NCI-H2029 treated with DMSO at 0.1 percent for 48 hours (cell line): ENCODE measurements at regions not wholly inside any gene's neighbourhood (a gene's known extent, or its start where the extent isn't known, plus 50 kb on each side); places are given as distances from the start of the nearest gene placed in this dataset.

ENCODE experiments used
- DNase-seq: peaks from one replicate; lab custom pipeline; 2025; lab: John Stamatoyannopoulos, UW

DNA sequence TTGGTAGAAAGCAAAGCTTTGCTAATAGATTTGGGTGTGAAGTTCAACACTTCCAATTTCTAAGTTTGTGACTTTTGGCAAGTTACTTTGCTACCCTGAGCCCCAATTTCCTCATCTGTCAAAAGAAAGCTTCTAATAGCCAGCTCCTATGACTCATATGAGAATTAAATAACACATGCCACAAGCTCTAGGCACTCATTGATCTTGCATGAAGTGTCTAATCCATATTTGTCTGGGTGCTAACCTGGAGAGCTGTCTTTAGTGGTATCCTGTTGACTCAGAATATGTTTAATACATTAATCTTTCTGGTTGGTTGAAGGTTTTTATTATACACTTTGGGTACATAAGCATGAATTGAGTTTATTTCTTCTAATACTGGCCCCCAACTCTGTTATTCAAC is 188.8 kb downstream of the POSTN start:
- no peak for DNase-seq

DNA sequence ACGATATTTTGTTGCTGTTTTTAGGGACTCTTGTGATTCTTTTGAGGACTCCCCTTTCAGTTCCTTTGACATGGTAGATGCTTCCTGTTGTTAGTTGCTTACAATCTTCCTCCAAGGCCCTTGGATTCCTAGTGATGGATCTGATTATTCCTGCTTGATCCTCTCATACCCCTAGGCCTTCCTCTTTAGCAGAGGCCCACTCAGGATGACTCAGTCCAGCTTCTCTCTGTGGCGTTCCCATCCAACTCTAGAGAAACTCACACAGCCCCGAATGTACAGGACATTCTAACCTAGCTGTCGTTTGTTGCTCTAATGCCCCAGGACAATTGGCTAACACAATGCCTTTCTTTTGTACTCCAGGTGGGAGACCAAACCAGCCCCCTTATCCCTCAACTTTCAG is 191.4 kb downstream of the POSTN start:
- DNase-seq, result no peak

DNA sequence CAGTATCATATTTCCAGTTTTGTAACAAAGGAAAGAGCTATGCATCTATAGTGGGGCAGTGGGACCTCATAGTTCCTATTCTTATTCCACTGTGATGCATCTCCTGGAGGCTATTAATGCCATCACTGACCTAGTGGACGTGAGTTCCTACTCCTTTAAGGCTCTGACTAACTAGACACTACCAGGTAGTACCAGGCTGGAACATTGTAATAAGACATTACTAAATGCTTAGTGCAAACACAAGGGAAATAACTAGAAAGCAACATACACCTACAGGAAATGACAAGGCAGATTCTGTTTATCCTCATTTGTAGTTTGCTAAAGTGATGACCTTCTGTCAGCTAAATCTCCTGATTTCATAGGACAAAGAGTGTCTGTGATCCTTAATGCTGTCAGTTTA is 192.5 kb downstream of the POSTN start:
- DNase-seq, result no peak

DNA sequence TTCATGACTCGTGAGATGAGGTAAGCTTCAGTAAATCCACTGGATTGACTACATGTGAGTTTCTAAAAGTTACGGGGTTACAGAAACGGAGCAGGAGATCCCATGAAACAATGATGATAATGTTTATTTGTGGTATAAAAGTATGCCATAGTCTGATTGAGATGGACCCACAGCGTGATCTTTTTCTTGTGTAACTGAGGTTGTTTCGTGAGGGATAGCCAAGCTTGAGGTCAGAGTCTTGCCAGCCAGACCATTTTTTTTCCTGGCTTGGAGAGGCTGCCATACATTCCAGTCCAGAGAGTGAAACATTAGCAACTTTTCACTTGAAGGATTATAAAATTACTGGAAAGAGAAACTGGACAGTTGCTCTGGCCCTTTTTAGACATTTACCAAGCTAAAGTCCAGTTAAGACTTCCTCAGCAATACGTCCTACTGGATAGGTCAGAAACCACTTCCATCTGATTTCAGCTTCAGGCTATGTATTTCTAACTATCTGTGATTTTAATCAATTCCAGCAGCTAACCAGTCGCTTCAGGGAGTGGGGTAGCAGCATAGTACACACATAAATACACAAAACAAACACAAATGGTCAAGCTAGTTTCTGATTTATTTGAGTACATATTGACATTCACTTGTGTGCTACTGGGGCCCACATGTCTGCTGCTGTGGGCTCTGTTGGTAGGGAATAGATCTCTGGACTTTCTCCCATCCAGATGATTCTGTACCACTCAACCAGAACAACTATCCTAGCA is 194.6 kb downstream of the POSTN start:
- DNase-seq, result no peak

DNA sequence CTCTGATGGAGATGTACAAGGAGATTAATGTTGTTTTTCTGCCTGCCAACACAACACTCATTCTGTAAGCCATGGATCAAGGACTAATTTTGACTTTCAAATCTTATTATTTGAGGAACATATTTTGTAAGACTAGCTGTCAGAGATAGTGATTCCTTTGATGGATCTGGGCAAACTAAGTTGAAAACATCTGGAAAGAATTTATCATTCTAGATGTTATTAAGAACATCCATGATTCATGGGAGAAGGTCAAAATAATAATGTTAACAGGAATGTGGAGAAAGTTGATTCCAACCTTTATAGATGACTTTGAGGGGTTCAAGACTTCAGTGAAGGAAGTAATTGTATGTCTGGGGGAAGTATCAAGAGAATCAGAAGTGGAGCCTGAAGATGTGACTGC is 196.8 kb downstream of the POSTN start:
- no peak for DNase-seq

DNA sequence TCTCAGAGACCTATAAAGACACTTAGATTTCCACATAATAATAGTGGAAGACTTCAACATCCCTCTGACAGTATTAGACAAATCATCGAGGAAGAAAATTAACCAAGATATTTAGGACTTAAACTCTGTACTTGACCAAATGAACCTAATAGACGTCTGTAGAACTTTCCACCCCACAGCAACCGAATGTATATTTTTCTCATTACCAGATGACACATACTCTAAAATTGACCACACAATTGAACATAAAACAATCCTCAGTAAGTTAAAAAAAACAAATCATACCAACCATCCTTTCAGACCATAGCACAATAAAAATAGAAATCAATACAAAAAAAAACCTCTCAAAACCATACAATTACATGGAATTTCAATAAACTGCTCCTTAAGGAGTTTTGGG is 201.0 kb downstream of the POSTN start:
- no peak for DNase-seq

DNA sequence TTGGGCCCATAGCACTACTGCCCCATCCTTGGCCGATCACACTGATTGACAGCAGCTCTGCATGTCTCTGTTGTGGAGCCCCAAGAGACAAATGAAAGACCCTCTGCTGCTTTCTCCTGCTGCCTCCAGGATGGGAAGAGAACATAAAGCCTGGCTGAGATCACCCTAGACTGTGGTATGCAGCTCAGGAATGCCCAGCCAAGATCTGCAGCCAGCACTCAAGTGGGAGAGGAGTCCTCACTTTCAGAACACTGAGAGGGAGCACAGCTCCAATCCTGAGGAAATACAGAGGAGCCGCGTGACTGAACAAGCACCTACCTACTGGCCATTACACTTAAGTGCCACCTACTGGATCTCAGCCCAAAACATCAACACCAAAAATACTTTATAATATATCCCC is 203.0 kb downstream of the POSTN start:
- DNase-seq, result no peak

DNA sequence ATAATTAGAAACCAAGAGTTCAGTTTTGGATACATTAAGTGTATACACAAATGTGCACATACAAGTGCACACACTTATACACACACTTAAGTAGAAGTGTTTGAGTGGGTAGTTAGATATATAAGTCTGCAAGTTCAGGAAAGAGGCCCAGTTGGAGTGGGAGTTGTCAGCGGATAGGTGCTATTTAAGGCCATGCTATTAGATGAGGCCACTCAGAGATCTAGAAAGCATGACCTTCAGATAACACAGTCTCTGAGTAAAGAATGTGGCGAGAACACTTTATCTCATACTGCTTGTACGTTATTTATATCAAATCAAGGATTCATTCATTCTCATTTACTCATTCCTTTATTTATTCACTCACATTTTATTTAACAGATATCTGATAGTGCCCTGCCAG is 206.2 kb downstream of the POSTN start:
- no peak for DNase-seq

DNA sequence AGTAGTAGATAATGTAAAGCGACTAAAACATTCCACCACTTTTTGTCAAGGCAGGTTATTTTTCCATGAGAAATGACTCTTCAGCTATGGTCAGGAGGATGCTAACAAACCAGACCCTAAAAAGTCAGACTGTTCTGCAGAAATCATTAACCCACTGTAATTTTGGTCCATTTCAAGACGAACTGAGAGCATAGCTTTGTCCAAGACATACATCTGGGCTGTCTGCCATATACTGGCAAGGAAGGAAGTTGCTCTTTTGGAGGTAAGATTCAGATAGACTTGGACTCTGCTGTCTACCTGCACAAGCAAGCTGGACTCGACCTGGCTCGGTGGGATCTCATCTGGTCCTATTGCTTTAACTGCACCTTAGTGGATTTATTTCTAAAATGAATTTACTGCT is 207.8 kb downstream of the POSTN start:
- DNase-seq, result no peak

DNA sequence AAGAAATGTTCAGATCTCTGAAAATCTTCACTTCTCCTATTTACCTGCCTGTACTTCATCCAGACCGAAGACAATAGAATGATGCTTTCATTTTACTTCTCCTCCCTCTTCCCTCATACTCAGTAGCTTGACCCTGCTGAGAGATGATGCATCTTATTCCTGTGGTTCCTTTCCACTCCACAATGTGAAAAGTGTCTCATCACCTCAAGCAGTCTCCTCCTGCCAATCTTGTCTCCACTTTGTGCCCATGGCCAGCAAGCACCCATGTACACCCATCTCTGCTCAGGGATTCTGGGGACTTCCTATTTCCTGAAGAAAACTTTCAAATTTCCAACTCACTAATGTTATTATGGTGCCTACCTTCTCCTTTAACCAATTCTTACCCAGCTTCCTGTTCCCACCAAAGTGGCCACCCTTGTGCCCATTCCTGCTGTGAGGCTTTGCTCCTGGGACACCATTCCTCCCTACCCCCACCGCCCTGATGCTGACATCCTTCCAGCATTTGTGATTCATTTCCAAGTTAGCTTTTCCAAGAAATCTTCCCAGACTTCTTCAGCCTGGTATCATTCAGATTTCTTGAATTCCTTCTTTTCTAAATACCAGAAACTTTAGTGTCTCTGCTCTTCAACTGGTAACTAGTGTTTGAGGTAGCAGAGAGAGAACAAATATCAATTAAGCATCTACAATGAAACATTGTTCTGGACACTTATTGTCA is 212.5 kb downstream of the POSTN start:
- no peak for DNase-seq

DNA sequence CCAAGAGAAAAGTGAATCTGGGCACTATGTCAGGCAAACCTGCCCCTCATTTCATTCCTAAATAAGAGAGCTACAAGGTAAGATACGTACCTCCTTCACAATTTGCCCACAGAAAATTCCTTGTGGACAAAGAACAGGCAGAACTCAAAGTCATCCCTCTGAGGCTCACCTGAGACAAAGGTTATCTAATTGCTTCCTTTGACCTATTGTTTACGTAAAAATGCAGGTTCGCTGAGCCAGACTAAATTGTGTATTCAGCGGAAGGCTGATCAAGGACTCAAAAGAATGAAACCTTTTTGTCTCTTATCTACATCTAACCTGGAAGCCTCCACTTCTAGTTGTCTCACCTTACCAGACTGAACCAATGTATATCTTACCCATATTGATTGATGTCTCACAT is 213.3 kb downstream of the POSTN start:
- DNase-seq, result no peak

DNA sequence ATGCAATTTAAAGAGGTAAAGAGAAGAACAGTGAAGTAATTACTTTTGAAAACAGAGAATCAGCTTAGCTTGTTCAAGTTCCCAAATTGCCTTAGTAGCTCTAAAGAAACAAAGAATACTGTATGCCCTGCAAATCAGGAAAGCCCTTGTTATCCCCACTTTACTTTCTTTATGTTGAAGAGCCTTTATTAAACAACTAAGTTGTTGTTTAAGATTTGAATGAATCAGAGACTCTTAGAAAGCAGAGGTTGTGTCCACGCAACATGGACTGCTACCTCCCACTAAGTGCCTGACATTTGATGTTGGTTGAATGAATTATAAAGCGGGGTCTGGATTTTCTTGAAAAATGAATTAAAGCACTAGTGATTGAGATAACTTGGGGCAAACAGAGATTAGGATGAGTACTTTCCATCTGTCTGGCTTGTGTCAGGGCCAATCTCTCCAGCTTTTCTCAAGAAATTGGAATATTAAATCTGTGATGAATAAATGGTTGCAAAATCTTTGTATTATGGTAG is 214.7 kb downstream of the POSTN start:
- DNase-seq, result no peak

DNA sequence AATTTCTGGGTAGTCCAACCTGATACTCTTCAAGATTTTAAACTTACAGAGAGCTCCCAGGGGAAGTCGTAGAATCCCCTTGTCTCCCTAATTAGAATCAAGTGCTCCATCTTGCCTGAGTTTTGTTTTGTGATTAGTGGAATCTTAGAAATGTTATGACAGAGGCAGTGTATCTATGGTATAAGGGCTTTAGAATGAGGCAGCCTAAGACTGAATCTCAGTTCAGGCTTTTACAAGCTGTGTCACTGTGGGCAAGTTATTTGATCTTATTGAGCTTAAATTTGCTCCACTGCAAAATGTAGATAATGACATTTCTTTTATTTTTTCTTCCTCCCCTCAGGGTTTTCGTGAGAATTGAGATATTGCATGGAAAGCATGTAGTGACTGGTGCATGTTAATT is 215.5 kb downstream of the POSTN start:
- DNase-seq, result no peak

DNA sequence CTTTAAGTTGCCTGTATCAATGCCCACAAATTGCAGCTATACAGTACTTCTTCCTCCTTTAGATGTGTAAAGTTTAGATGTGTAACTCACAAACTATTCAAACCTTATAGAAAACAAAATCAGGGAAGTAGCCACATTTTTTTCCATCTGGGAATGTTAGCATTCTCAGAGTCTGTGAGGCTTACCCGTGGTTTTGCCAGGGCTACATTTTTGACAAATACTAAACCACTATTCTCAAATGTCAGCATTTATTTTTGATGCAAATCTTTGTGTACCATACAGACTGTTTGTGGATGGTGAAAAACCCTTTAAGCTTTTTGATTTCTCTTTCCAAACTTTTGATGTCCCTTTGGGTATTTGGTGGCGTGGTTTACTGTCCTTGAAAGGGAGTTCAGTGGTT is 216.4 kb downstream of the POSTN start:
- no peak for DNase-seq

DNA sequence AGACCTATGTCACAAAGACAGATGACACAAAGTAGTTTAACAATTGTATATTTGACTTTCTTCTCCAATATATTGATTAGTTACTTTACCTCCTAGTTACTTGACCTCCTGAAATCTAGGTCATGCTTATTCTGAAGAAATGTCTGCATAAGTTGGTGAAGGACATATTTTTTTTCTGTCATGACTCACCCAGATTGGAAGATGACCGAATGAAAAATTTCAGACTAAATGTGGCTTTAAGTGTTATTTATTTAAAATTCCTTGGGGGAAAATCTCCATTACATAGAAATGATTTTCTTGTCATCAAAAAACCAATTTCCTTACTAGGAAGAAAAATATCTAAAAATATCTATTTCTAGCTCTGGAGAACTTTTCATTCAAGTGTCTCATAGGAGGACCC is 217.1 kb downstream of the POSTN start:
- DNase-seq, result no peak

DNA sequence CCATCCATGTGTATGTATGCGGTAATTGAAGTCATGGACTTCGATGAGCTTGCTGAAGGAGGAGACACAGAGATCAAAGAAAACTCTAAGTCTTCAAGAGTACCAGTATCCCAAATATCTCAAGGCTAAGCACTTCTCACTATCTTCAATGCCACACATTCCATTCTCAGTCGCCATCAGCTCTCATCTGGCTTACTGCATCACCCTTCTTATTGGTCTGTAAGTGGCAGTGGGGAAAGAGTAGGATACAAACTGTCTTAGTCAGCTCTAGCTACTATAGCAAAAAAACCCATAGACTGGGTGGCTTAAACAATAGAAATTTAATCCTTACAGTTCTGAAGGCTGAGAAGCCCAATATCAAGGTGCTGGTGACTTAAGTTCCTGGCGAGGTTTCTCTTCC is 218.7 kb downstream of the POSTN start:
- DNase-seq, result no peak

DNA sequence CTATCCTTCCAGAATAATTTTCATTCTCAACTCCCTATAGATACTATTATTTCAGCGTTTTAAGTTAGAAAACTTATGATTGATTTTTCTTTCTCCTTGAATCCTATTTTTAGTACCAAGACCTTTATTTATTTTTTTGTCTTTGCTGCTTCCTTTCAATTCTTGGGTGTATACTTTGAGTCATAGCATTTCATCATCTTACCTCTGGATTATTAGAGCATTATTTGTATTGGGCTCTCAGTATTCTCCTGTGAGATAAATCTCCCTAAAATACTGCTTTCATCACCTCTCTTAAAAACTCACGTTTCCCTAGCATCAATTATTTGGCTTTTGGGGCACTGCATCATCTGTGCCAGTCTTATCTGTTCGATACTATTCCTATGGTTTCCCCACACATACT is 222.8 kb downstream of the POSTN start:
- DNase-seq, result no peak

DNA sequence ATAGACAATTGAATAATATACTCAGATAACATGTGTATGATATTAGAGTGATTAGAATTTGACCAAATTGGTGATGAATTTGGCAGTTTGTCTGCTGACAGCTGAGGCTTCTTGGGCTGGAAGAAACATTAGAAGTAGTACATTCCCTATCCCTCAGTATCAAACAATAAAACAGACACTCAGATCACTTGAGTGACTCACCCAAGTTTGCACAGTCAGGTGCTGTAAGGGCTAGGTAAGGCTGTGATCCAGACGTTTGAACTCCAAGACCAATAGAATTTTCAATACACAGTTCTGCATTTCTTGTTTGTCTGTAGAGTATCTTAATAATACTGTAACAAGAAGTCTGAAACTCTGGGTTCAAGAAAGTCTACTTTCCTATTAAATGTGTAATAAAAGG is 223.5 kb downstream of the POSTN start:
- DNase-seq, result no peak

DNA sequence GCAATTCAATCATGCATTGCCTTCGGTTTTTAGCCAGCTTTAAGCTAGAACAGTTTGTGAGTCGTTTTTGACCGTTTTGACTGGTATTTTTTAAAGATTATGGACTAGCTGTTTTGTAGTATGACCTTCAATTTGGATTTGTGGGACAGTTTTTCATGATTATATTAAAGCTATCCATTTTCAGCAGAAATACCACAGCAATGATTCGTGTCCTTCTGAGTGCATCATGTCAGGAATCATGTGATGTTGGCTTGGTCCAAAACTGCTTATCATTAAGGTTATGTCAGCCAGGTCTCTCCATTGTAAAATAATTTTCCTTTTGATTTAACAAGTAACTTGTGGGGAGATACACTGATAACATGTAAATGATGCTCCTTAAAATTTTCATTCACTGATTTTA is 229.0 kb downstream of the POSTN start:
- DNase-seq, result no peak

DNA sequence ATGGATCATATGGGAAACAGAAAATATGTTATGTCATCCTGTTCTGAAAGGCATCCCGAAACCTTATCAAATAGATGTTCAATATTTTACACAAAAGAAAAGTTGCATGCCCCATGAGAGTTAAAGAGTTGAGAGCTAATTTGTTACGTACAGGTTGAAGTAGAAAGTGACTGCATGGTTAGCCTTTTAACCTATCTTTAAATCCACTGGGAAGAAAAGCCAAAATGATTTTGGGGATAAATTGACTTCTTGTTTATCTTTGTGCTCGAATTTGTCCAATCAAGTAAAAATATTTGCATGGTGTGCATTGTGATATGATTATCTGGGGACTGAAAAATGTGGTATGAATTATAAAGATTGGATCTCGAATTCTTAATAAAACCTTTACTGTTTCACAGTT is 230.1 kb downstream of the POSTN start:
- DNase-seq, result no peak

DNA sequence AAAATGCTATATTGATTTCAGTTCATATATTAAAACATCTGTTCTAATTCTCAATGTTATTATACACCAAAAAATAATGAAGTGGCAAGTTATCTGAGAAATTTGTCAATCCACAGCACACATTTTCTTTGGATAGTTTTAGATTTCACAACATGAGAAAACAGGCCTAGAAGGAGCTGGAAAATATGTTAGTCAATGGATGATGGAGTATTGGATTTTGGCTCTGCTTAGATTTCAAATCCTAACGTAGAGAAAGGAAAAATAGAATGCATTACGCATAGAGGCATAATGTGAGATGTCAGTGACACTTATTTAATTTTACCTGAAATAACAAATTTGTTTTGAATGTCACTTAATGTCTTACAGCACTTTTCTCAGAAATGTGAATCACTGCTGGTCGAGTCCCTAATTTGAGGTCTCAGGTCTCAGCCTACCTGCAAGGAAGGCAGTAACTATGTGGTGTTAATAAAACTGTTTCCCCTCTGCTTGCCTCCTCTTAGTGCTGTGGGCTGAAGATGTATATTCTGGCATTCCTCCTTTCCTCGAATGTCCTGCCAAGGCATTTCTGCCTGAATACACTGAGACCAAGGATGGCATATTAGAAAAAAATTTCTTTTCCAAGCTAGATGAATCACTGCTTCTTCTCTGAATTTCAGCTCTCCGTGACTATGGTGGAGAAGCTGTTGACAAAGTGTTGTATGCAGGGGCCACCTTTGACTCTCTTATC is 232.4 kb downstream of the POSTN start:
- DNase-seq, result no peak

DNA sequence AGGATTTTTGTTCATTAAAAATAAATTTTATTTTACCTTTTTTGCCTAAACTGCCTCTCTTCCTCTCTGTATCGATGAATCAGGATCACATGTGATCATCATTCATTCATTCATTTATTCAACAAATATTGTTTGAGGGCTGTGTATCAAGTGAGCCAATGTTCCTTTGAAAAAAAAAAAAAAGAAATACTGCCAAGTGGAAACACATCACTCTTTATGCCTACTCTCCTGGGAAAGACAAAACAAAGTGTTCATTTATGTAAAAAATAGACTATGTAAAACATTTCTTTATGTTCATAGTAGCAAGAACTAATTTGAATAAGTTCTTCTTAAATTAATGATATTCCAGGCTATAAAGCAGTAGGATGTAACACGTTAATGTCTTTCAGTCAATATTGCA is 233.1 kb downstream of the POSTN start:
- no peak for DNase-seq

DNA sequence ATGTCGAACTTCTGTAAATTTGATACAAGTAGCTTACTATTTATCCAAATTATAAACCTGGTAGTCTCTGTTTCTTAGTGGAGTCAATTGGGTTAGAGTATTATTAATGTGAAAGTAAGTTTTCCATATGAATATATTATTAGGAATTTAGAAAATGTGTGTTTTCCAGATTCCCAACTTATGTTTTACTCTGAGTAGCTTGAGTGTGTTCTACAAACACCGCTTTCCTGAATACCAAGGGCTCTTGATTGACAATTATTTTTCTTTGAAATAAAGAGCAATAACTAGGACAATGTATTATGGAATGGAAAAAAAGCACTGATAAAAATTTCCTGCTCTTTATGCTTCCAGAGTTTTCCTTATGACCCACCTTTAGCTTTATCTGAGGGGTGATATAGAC is 233.6 kb downstream of the POSTN start:
- no peak for DNase-seq
